A549 (cell line): ENCODE measurements at regions not wholly inside any gene's neighbourhood (a gene's known extent, or its start where the extent isn't known, plus 50 kb on each side); places are given as distances from the start of the nearest gene placed in this dataset.

Experiments used
- BHLHE40 ChIP-seq: IDR thresholded peaks from 2 replicates; pipeline ENCODE4 v1.6.1; 2012; ENCODE audit warnings: low read depth, low read length, inconsistent platforms
- CTCF ChIP-seq: fragments of >200 bp; sonication (Bioruptor Twin); formaldehyde crosslinking; IDR thresholded peaks from 3 replicates; pipeline ENCODE4 v1.5.1; 2016
- ELK1 ChIP-seq: fragments of 150-350 bp; IDR thresholded peaks from 2 replicates; pipeline ENCODE4 v1.6.1; 2014; ENCODE audit warnings: low read depth, mild to moderate bottlenecking, low read length
- EP300 ChIP-seq, 2 experiments: fragments of >200 bp; sonication (Bioruptor Twin); formaldehyde crosslinking; IDR thresholded peaks; 2 replicates in 1 of 2; 3 replicates in 1 of 2; pipeline ENCODE4 v1.6.1; 2016 to 2017
- JUN ChIP-seq, 2 experiments: fragments of >200 bp; sonication (Bioruptor Twin); formaldehyde crosslinking; IDR thresholded peaks; 2 replicates in 1 of 2; 3 replicates in 1 of 2; pipeline ENCODE4 v1.6.1; 2016 to 2017
- KDM1A ChIP-seq: fragments of 200-600 bp; sonication (generic); IDR thresholded peaks from 2 replicates; pipeline ENCODE4 v1.6.1; 2016; ENCODE audit warnings: low read depth, mild to moderate bottlenecking
- MAFK ChIP-seq: fragments of 450-650 bp; IDR thresholded peaks from 2 replicates; pipeline ENCODE4 v1.6.1; 2014; ENCODE audit not compliant: partially characterized antibody
- POLR2A ChIP-seq: IDR thresholded peaks from 2 replicates; pipeline ENCODE4 v1.6.1; 2012; ENCODE audit warnings: mild to moderate bottlenecking, low read length
- POLR2AphosphoS2 ChIP-seq: conservative IDR thresholded peaks from 2 replicates; pipeline ENCODE4 v1.6.1; 2012; ENCODE audit warnings: low read length, improper control_type of control experiment, inconsistent platforms
- RNF2 ChIP-seq: fragments of 200-600 bp; sonication (generic); IDR thresholded peaks from 2 replicates; pipeline ENCODE4 v1.6.1; 2016; ENCODE audit warnings: low read depth, mild to moderate bottlenecking, antibody characterized with exemption, moderate library complexity, borderline replicate concordance
- SMC3 ChIP-seq: fragments of >200 bp; sonication (Bioruptor Twin); formaldehyde crosslinking; IDR thresholded peaks from 3 replicates; pipeline ENCODE4 v1.6.1; 2018; ENCODE audit warnings: inconsistent platforms
- TF ChIP-seq, protein P1 (sequence below): IDR thresholded peaks from 2 replicates; pipeline ENCODE4 v1.6.1; 2012
- TF ChIP-seq, protein P2 (sequence below): fragments of 200-600 bp; sonication (generic); IDR thresholded peaks from 2 replicates; pipeline ENCODE4 v1.6.1; 2016; ENCODE audit warnings: antibody characterized with exemption, mild to moderate bottlenecking, moderate library complexity

- TF ChIP-seq POLR2AphosphoS2 (no peak), BHLHE40 (no peak), EP300 (IDR thresholded peaks at IDR 0.05) (no peak), KDM1A (no peak), CTCF (no peak), MAFK (no peak), RNF2 (no peak), POLR2A (no peak), SMC3 (no peak), JUN (IDR thresholded peaks at IDR 0.05) (no peak), ELK1 (no peak)
- TF ChIP-seq, protein P1, sequence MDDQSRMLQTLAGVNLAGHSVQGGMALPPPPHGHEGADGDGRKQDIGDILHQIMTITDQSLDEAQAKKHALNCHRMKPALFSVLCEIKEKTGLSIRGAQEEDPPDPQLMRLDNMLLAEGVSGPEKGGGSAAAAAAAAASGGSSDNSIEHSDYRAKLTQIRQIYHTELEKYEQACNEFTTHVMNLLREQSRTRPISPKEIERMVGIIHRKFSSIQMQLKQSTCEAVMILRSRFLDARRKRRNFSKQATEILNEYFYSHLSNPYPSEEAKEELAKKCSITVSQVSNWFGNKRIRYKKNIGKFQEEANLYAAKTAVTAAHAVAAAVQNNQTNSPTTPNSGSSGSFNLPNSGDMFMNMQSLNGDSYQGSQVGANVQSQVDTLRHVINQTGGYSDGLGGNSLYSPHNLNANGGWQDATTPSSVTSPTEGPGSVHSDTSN = no peak
- TF ChIP-seq, protein P2, sequence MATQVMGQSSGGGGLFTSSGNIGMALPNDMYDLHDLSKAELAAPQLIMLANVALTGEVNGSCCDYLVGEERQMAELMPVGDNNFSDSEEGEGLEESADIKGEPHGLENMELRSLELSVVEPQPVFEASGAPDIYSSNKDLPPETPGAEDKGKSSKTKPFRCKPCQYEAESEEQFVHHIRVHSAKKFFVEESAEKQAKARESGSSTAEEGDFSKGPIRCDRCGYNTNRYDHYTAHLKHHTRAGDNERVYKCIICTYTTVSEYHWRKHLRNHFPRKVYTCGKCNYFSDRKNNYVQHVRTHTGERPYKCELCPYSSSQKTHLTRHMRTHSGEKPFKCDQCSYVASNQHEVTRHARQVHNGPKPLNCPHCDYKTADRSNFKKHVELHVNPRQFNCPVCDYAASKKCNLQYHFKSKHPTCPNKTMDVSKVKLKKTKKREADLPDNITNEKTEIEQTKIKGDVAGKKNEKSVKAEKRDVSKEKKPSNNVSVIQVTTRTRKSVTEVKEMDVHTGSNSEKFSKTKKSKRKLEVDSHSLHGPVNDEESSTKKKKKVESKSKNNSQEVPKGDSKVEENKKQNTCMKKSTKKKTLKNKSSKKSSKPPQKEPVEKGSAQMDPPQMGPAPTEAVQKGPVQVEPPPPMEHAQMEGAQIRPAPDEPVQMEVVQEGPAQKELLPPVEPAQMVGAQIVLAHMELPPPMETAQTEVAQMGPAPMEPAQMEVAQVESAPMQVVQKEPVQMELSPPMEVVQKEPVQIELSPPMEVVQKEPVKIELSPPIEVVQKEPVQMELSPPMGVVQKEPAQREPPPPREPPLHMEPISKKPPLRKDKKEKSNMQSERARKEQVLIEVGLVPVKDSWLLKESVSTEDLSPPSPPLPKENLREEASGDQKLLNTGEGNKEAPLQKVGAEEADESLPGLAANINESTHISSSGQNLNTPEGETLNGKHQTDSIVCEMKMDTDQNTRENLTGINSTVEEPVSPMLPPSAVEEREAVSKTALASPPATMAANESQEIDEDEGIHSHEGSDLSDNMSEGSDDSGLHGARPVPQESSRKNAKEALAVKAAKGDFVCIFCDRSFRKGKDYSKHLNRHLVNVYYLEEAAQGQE = no peak
Measured at GRCh38 chr12:97716356-97716755, 253.8 kb downstream of the RMST start.
